ENCODE measurements at regions not wholly inside any gene's neighbourhood (a gene's known extent, or its start where the extent isn't known, plus 50 kb on each side); places are given as distances from the start of the nearest gene placed in this dataset.

DNA sequence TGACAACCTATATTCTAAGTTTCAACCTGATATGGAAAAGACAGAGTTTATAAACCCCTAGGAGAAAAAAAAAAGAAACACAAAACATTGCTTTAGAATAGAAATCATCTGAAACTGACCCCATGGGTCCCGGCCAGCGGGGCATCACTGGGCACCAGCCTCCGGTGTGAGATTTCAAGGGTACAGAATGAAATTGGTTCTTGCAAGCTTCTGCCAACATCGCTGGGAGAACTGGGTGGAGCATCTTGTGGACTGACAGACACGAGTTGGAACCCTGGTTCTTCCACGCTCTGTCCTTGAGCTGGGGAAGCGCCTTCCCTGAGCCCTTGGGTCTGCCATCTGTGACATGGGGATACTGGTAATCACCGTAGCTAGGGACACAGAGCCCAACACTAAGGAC lies 173.6 kb downstream of the PHETA1 start:
- TF ChIP-seq ZNF140 (tag by site-specific recombination; IDR thresholded peaks at IDR 0.05) (no peak), ZSCAN16 (tag by site-specific recombination; IDR thresholded peaks at IDR 0.05) (no peak), ZNF274 (IDR thresholded peaks at IDR 0.05; ENCODE audit: low read length) (no peak), ZNF274 (tag by site-specific recombination; IDR thresholded peaks at IDR 0.05; ENCODE audit: borderline replicate concordance) (no peak)
- TF ChIP-seq, protein P1, sequence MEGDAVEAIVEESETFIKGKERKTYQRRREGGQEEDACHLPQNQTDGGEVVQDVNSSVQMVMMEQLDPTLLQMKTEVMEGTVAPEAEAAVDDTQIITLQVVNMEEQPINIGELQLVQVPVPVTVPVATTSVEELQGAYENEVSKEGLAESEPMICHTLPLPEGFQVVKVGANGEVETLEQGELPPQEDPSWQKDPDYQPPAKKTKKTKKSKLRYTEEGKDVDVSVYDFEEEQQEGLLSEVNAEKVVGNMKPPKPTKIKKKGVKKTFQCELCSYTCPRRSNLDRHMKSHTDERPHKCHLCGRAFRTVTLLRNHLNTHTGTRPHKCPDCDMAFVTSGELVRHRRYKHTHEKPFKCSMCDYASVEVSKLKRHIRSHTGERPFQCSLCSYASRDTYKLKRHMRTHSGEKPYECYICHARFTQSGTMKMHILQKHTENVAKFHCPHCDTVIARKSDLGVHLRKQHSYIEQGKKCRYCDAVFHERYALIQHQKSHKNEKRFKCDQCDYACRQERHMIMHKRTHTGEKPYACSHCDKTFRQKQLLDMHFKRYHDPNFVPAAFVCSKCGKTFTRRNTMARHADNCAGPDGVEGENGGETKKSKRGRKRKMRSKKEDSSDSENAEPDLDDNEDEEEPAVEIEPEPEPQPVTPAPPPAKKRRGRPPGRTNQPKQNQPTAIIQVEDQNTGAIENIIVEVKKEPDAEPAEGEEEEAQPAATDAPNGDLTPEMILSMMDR (tag by site-specific recombination; IDR thresholded peaks at IDR 0.05) = no peak
- TF ChIP-seq, protein P2, sequence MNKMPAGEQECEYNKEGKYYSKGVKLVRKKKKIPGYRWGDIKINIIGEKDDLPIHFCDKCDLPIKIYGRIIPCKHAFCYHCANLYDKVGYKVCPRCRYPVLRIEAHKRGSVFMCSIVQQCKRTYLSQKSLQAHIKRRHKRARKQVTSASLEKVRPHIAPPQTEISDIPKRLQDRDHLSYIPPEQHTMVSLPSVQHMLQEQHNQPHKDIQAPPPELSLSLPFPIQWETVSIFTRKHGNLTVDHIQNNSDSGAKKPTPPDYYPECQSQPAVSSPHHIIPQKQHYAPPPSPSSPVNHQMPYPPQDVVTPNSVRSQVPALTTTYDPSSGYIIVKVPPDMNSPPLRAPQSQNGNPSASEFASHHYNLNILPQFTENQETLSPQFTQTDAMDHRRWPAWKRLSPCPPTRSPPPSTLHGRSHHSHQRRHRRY (tag by site-specific recombination; IDR thresholded peaks at IDR 0.05) = no peak

All from HEK293 (cell line).